ENCODE measurements at regions not wholly inside any gene's neighbourhood (a gene's known extent, or its start where the extent isn't known, plus 50 kb on each side); places are given as distances from the start of the nearest gene placed in this dataset.

DNA sequence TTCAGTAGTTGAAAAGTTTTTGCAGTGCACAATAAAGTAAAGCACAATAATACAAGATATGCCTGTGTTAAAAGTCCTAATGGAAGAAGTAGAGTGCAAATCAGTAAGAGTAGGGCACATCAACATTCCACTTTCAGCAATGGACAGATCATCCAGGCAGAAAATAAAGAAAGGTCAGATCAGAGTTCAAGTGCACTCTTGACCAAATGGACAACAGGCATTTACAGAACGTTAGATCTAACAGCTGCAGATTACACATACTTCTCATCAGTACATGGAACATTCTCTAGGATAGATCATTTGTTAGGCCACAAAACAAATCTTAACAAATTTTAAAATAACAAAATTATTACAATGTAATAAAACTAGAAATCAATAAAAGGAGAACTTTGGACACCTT lies 1373.5 kb upstream of the PABPC4L start:
- Histone ChIP-seq H2AFZ (no peak overlapping the region), H3K36me3 (ENCODE audit: low read depth) (no peaks in the 10 kb centered on the region), H3K4me3 (no peak overlapping the region), H3K9me3 (ENCODE audit: low read depth) (no peaks in the 10 kb centered on the region), H3F3A (ENCODE audit: insufficient read depth) (no peaks in the 10 kb centered on the region), H3K27ac (no peak overlapping the region), H3K4me2 (ENCODE audit: unreplicated experiment) (no peak overlapping the region), H3K4me1 (ENCODE audit: insufficient read depth) (no peaks in the 10 kb centered on the region), H4K20me1 (ENCODE audit: insufficient read depth) (no peaks in the 10 kb centered on the region), H3K9ac (no peak overlapping the region), H3K27me3 (replicated peaks; ENCODE audit: insufficient read depth) (no peaks in the 10 kb centered on the region), H3K79me2 (ENCODE audit: insufficient read depth) (no peaks in the 10 kb centered on the region), H3K9me2 (ENCODE audit: insufficient read depth) (no peaks in the 10 kb centered on the region)
- TF ChIP-seq EZH2 (IDR thresholded peaks at IDR 0.05; ENCODE audit: insufficient read depth, poor library complexity, severe bottlenecking) (no peak), EZH2phosphoT487 (IDR thresholded peaks at IDR 0.05; ENCODE audit: insufficient read depth, low read depth) (no peak)
- no peak for DNase-seq
- in situ Hi-C loops (cut with MboI) = no loop called here
- WGBS, 2 experiments (ENCODE audit: low coverage in 1 of 2, low lambda C conversion rate in 2 of 2, missing lambda C conversion rate in 2 of 2) = 4 to 16% methylated on average over 1 of the region's 1 CpG

DNA sequence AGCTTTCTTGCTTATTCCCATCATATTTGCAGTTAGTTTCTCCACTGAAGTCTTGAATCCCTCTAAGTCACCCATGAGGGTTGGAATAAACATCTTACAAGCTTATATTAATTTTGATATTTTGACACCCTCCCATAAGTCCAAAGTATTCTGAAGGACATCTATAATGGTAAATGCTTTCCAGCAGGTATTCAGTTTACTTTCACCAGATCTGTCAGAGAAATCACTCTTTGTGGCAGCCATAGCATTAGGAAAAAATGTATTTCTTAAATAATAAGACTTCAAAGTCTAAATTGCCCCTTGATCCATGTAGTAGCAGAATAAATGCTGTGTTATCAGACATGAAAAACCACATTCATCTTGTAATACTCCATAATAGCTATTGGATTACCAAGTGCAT lies 1371.7 kb upstream of the PABPC4L start:
- no peak overlapping the region for H3K4me3 ChIP-seq
- no peaks in the 10 kb centered on the region for H3K4me1 ChIP-seq (ENCODE audit: insufficient read depth)
- no peaks in the 10 kb centered on the region for H3K79me2 ChIP-seq (ENCODE audit: insufficient read depth)
- DNase-seq = no peak
- H2AFZ ChIP-seq = no peak overlapping the region
- no peaks in the 10 kb centered on the region for H3K36me3 ChIP-seq (ENCODE audit: low read depth)
- H4K20me1 ChIP-seq (ENCODE audit: insufficient read depth) = no peaks in the 10 kb centered on the region
- H3K4me2 ChIP-seq (ENCODE audit: unreplicated experiment) = no peak overlapping the region
- no peak for TF ChIP-seq EZH2phosphoT487 (IDR thresholded peaks at IDR 0.05; ENCODE audit: insufficient read depth, low read depth)
- no peak for TF ChIP-seq EZH2 (IDR thresholded peaks at IDR 0.05; ENCODE audit: insufficient read depth, poor library complexity, severe bottlenecking)
- H3K9ac ChIP-seq = no peak overlapping the region
- no peaks in the 10 kb centered on the region for H3K27me3 ChIP-seq (replicated peaks; ENCODE audit: insufficient read depth)
- no peaks in the 10 kb centered on the region for H3K9me3 ChIP-seq (ENCODE audit: low read depth)
- no peaks in the 10 kb centered on the region for H3F3A ChIP-seq (ENCODE audit: insufficient read depth)
- H3K9me2 ChIP-seq (ENCODE audit: insufficient read depth) = no peaks in the 10 kb centered on the region
- in situ Hi-C loops (cut with MboI) = no loop called here
- H3K27ac ChIP-seq = no peak overlapping the region

DNA sequence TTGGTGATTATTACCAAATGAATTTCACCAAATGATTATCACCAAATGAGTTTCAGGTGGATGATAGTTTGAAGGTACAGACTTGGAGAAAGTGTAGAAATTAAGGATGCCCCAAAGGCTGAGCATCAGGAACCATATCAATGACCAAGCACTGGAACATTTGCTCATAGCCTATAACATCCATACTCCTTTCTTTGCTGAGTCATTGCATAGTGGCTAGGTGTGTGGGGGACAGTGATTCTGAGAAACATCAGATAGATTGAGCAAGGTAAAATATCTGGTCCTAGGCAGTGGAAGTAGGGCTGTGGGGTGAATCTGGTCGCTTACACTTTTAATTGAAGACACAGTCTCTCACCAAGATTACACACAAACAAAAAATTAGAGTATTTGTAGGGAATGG lies 1362.5 kb upstream of the PABPC4L start:
- H3K9me3 ChIP-seq (ENCODE audit: low read depth) = no peaks in the 10 kb centered on the region
- no peak for DNase-seq
- no peak overlapping the region for H3K4me3 ChIP-seq
- TF ChIP-seq EZH2 (IDR thresholded peaks at IDR 0.05; ENCODE audit: insufficient read depth, poor library complexity, severe bottlenecking) (no peak), EZH2phosphoT487 (IDR thresholded peaks at IDR 0.05; ENCODE audit: insufficient read depth, low read depth) (no peak)
- H2AFZ ChIP-seq = no peak overlapping the region
- no peaks in the 10 kb centered on the region for H4K20me1 ChIP-seq (ENCODE audit: insufficient read depth)
- no peaks in the 10 kb centered on the region for H3K4me1 ChIP-seq (ENCODE audit: insufficient read depth)
- H3K27me3 ChIP-seq (replicated peaks; ENCODE audit: insufficient read depth) = no peaks in the 10 kb centered on the region
- no peaks in the 10 kb centered on the region for H3F3A ChIP-seq (ENCODE audit: insufficient read depth)
- no peak overlapping the region for H3K27ac ChIP-seq
- in situ Hi-C loops (cut with MboI) = no loop called here
- WGBS, 2 experiments (ENCODE audit: low coverage in 1 of 2, low lambda C conversion rate in 2 of 2, missing lambda C conversion rate in 2 of 2) = 3 to 12% methylated on average over 1 of the region's 1 CpG
- H3K79me2 ChIP-seq (ENCODE audit: insufficient read depth) = no peaks in the 10 kb centered on the region
- no peaks in the 10 kb centered on the region for H3K36me3 ChIP-seq (ENCODE audit: low read depth)
- H3K9me2 ChIP-seq (ENCODE audit: insufficient read depth) = no peaks in the 10 kb centered on the region
- H3K9ac ChIP-seq = no peak overlapping the region
- H3K4me2 ChIP-seq (ENCODE audit: unreplicated experiment) = no peak overlapping the region

- in situ Hi-C loops (cut with MboI) = no loop called here
- Histone ChIP-seq H3K4me1 (ENCODE audit: insufficient read depth) (no peaks in the 10 kb centered on the region), H2AFZ (no peak overlapping the region)
These were observed 1351.6 kb upstream of the PABPC4L start for GRCh38 chr4:135553213-135553612.

GRCh38 chr4:135552131-135552530 lies 1350.5 kb upstream of the PABPC4L start:
- DNase-seq = no peak
- H3K4me2 ChIP-seq (ENCODE audit: unreplicated experiment) = no peak overlapping the region
- no peaks in the 10 kb centered on the region for H3K79me2 ChIP-seq (ENCODE audit: insufficient read depth)
- no peaks in the 10 kb centered on the region for H3K36me3 ChIP-seq (ENCODE audit: low read depth)
- WGBS, 2 experiments (ENCODE audit: low coverage in 1 of 2, low lambda C conversion rate in 2 of 2, missing lambda C conversion rate in 2 of 2) = 17 to 19% methylated on average over 3 of the region's 3 CpGs
- H3K27ac ChIP-seq = no peak overlapping the region
- H3K9me3 ChIP-seq (ENCODE audit: low read depth) = peaks cover 5% of the 10 kb centered on the region
- no peaks in the 10 kb centered on the region for H3F3A ChIP-seq (ENCODE audit: insufficient read depth)
- no peaks in the 10 kb centered on the region for H3K9me2 ChIP-seq (ENCODE audit: insufficient read depth)
- H3K4me3 ChIP-seq = no peak overlapping the region
- H4K20me1 ChIP-seq (ENCODE audit: insufficient read depth) = no peaks in the 10 kb centered on the region
- no peaks in the 10 kb centered on the region for H3K27me3 ChIP-seq (replicated peaks; ENCODE audit: insufficient read depth)
- in situ Hi-C loops (cut with MboI) = no loop called here
- TF ChIP-seq EZH2phosphoT487 (IDR thresholded peaks at IDR 0.05; ENCODE audit: insufficient read depth, low read depth) = no peak
- TF ChIP-seq EZH2 (IDR thresholded peaks at IDR 0.05; ENCODE audit: insufficient read depth, poor library complexity, severe bottlenecking) = no peak
- H2AFZ ChIP-seq = no peak overlapping the region
- H3K4me1 ChIP-seq (ENCODE audit: insufficient read depth) = no peaks in the 10 kb centered on the region
- no peak overlapping the region for H3K9ac ChIP-seq

More at GRCh38 chr4:135553213-135553612, 1351.6 kb upstream of the PABPC4L start:
- Histone ChIP-seq H3K4me3 (no peak overlapping the region), H3K9ac (no peak overlapping the region), H3K4me2 (ENCODE audit: unreplicated experiment) (no peak overlapping the region), H3K79me2 (ENCODE audit: insufficient read depth) (no peaks in the 10 kb centered on the region), H4K20me1 (ENCODE audit: insufficient read depth) (no peaks in the 10 kb centered on the region), H3K9me2 (ENCODE audit: insufficient read depth) (no peaks in the 10 kb centered on the region), H3K27ac (no peak overlapping the region), H3K27me3 (replicated peaks; ENCODE audit: insufficient read depth) (no peaks in the 10 kb centered on the region), H3K9me3 (ENCODE audit: low read depth) (peaks cover 5% of the 10 kb centered on the region), H3K36me3 (ENCODE audit: low read depth) (no peaks in the 10 kb centered on the region), H3F3A (ENCODE audit: insufficient read depth) (no peaks in the 10 kb centered on the region)
- no peak for DNase-seq
- TF ChIP-seq EZH2phosphoT487 (IDR thresholded peaks at IDR 0.05; ENCODE audit: insufficient read depth, low read depth) (no peak), EZH2 (IDR thresholded peaks at IDR 0.05; ENCODE audit: insufficient read depth, poor library complexity, severe bottlenecking) (no peak)
- 0 to 13% methylated on average over 1 of the region's 1 CpG for WGBS, 2 experiments (ENCODE audit: low coverage in 1 of 2, low lambda C conversion rate in 2 of 2, missing lambda C conversion rate in 2 of 2)

All from GM23248 (cell line).